GM18867 (cell line): ENCODE measurements at regions not wholly inside any gene's neighbourhood (a gene's known extent, or its start where the extent isn't known, plus 50 kb on each side); places are given as distances from the start of the nearest gene placed in this dataset.

ENCODE experiments used
- ATAC-seq: cut with Tn5 transposase; IDR thresholded peaks from one replicate; pipeline ENCODE4 v1.9.1; 2021; ENCODE audit warnings: mild to moderate bottlenecking, moderate library complexity; ENCODE audit not compliant: unreplicated experiment

DNA sequence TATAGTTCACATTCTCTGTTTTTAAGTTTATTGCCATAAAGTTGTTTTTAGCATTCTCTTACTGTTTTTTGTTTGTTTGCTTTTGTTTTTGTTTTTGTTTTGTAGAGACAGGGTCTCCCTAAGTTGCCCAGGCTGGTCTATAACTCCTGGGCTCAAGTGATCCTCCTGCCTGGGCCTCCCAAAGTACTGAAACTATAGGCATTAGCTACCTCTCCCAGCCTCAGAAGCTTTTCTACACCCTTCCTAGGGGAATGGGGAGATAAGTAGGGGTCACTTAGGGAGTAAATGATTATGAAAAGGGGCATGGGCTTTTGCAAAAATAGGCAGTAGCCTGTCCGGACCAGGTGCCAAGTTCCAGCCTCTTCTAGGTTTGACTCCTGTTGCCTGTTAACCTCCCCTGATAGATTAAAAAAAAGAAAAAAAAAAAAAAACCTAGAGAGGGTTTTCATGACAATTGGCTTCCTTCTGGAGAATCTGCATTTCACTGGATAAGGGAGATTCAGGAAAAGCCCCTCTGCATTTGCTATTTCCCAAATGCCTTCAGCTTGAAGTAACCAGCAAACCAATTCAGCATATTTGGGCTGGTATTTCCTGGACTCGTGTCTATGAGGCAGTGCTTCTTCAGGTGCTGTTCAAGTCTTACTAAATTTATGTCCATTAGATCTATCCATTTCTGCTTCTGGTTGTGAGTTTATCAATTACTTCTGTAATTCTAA lies 216.8 kb downstream of the TM9SF2 start:
- no peak for ATAC-seq

DNA sequence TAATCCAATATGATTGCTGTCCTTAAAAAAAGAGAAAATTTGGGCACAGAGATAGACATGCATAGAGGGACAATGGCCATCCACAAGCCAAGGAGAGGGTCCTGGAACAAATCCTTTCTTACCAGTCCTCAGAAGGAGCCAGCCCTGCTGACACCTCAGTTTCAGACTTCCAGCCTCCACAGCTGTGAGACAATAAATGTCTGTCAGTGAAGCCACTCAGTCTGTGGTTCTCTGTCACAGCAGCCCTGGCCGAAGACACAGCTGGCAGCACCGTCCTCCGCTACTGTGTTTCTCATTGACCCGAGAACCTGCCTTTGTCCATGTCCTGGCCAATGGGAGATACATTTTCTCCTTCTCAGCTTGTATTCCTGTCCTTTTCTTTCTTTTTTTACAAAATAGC lies 207.9 kb downstream of the TM9SF2 start:
- ATAC-seq: no peak

DNA sequence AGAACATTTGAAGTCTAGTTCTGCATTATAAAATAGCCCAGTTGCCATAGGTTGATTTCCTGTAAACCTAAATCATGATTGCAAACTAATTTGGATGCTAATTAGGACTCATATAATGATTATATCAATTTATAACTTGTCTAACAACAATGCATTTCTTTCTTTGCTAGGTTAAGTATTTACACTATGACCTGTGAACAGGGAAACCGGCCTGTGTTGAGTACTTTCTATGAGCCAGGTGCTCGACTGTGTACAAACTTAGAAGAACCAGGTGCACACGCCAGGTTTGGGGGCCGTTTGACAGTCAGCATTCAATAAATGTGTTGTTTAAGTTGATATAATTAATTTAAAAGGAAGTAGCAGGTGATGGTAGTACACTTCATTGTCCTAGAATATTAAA lies 203.1 kb downstream of the TM9SF2 start:
- ATAC-seq: no peak

DNA sequence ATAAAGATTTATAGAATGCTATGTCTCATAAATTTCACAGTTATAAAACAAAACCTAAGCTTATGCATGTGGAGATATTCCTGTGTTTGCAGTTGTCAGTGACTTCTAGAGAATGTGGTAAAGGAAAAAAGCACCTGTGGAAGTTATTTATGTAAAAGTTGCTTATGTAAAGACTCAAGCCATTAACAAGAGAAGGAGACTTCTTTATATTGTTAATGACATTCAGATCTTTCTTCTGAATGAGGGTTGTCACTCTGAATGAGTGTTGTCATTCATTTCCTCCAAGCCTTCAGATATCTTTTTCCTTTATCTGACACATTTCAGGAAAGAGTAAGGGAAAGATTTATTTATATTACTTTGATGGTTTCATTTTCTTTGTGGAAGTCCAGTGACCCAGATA lies 202.6 kb downstream of the TM9SF2 start:
- no peak for ATAC-seq

DNA sequence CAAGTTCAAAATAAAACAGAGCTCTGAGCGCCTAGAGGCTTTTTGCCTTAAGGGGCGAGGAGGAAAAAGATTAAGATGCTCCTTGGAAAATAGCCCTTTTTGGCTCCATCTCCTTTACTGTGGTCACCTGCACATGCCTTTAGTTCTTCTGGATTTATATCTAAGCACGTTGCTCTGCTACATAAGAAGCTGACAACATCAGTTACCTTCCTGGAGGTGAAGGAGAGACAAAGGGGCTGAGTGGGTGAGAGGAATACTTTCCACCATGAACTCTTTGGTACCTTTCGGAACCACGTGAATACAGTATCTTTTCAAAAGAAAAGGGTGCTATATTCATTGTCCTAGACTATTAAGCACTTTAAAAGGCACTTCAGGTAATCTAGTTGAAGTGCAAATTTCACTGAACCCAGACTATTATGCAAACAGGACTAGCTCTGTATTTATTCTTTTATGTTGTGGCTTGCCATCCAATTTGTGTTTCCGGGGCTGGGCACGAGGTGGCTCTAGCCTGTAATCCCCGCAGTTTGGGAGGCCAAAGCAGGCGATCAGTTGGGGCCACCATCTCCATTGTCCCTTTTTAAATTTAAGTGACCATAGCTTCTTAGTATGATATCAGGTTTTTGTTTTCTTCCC lies 201.5 kb downstream of the TM9SF2 start:
- ATAC-seq: no peak

DNA sequence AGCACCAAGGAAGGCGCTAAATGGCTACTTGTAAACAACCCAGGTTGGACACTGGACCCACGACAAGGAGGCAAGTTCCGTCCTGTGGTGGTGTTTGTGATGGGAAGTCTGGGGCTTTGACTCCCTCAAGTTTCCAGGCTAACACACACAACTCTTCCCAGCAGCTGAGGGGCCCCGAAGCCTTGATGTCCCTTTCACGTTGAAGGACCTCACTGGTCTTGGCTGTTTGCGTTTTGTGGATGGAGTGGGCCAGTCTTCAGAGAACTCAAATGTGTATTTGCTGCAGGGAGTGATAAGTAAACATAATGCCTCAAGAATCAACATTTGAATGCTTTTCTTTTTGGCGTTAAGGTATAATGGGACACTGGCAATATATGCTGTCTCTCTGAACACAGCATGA lies 199.2 kb downstream of the TM9SF2 start:
- no peak for ATAC-seq

DNA sequence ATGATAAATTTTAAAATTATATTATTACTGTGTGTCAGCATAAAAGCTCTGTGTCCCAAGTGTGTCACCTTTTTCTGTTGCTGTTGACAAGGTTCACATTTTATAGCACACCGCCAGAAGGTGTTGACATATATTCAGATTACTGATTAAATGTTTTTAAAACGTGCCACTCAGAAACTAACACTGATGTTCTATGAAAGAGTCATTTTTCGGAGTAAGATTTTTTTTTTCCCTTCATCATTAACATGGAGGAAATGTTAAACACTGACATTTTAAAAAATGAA lies 197.5 kb downstream of the TM9SF2 start:
- ATAC-seq: no peak

DNA sequence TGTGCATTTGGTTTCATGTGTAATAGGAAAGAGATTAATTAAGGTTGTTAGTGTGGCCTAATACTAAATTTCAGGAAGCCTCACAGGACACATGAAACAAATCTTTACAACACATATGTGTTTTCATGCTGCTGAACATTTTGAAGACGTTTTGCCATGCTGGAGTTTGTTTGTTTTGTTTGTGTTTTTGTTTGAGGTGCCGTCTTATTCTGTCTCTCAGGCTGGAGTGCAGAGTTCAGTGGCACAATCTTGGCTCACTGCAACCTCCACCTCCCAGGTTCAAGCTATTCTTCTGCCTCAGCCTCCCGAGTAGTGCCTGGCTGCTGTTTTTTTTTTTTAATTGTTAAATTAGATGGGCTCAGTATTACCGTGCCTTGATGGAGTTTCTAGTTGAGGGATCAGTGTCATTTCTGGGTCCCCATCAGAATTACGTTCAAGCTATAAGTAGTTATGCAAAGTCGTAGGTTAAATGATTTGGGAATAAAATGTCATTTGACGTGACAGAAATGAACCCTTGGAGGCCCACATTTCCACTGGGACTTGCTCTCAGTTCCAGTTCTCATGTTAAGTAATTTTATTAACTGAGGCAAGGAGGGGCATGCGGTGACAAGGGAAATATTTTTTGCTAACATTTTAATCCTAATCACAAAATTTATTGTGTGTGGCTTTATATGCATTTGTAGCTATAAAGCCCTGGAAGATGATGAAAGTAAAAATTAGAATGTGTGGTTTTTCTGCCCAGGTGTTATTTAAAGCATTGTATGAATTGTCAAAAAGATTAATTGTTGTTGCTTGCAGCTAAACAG lies 196.9 kb downstream of the TM9SF2 start:
- ATAC-seq: no peak

DNA sequence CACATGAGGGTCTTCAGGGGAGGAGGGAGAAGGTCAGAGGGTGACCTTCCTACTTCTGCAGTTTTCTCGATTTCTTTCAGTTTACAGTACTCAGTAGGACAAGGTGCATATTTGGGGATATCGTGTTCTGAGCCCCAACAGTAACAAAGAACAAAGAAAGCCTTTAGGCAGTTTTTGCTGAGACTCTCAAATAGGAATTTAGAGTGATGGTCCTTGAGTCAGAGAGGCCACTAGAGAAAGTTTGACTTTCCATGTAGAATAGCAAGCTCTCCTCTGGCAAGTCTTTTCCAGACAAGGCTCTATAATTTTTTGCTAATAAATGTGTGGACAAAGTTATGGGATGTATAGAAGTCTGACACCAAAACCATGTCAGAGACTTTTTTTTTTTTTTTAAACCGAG lies 194.6 kb downstream of the TM9SF2 start:
- no peak for ATAC-seq

DNA sequence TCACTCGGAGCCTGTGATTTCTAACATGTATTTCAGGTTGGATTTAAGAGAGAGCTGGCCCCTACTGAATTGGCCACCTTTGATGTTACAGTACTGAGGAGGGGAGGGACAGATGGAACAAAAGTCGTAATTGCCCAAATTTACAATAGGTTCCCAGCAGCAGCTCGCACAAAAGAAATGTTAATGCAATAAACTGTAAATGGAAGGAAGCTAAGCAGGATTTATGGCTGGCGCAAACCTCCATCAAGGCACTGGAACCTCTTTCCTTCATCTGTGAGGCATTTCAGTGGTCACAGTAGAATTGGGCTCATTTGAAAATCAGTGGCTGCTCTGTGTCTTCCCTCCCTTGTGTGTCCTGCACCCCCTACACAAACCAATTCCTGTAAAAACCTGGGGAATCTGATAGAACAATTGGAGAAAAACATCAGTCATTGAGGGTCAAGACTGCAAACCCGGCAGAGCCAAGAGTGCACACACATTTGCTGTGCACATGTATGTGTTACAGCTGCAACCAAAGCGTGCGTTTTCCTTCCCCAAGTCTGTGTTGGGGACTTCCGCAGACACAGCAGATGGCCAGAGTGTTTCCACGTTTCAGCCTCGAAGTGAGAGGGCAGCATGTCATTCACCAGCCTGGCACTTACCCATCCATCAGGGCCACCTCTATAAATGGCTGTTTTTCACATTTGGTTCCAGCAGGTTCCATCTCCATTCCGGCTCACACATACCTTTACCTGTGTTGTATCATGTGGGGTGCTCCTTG lies 192.8 kb downstream of the TM9SF2 start:
- ATAC-seq: no peak

DNA sequence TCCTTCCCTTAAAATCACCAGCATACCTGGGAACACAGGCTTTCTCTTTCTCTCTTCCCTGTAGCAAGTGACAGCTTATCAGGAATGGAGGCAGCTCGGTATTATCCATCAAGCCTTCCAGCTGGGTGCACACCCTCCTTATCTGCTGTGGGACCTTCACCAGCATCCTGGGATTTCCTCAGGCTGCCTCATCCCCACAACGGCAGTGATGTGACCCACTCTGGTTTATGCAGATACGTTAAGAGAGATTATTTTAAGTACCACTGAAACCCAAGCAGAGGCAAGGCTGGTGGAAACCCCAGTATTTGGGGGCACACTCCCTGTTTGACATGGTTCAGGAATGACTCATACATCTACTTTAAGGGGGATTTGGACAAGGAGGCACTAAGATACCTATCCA lies 192.1 kb downstream of the TM9SF2 start:
- ATAC-seq: no peak

DNA sequence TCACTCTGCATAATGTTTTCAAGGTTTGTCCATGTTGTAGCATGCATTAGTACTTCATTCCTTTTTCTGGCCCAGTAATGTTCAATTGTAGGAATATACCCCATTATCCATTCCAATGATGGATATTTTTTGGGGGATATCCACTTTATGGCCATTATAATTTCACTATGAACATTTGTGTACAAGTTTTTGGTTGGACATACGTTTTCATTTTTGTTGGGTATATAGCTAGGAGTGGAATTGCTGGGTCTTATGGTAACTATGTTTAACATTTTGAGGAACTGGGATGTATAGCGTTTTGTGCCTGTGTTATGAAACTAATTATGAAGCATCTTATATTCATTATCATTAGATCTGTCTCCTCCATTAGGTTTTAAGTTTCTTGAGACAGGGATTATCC lies 191.6 kb downstream of the TM9SF2 start:
- no peak for ATAC-seq

DNA sequence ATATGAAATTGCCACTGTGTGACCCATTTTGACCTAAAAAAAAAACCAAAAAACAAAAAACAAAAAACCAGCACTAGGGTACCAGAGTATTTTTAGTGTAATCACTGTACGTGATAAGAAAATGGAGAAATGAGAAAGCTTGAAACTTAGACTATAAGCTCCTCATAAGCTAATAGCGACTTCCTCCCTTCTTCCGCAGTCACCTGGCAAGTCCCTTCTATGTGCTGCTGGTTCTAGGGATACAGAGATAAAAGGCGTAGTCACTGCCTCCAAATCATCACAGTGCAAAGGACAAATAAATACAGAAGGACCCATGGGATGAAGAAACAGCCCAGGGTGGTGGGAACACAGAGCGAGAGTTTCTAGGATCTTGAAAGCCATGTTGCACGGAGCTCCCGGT lies 190.3 kb downstream of the TM9SF2 start:
- ATAC-seq: no peak

DNA sequence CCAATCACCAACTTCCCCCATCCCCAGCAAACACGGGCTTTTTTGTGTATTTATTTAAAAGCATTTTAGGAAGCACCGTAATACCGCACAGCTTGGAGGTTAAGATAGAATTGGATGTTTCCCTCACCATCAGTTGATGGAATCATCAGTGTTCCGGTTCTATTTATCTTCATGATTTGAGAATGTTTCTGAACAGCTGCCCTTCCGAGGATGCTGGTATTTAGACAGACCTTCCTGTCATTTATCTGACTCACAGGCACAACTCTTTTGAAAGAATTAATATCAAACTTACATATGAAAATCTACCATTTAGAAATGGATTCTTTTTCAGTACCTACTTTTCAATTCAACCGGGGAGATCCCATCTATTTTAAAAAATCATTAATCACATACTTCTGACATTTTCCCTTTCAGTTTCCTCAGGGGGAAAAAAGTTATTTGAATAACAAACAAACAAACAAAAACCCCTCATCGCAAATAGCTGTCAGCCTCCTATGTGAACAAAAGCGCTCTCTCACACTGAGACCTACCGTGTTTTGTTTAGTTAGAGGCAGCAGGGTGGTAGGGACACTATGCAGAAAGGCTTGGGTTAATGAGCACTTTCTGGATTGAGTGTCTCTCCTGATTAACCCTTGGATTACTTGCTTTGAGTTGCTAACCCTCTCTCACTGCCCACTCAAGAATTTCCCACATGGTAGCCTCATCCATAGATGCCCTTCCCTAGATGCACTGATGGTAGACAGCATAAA lies 189.3 kb downstream of the TM9SF2 start:
- no peak for ATAC-seq

DNA sequence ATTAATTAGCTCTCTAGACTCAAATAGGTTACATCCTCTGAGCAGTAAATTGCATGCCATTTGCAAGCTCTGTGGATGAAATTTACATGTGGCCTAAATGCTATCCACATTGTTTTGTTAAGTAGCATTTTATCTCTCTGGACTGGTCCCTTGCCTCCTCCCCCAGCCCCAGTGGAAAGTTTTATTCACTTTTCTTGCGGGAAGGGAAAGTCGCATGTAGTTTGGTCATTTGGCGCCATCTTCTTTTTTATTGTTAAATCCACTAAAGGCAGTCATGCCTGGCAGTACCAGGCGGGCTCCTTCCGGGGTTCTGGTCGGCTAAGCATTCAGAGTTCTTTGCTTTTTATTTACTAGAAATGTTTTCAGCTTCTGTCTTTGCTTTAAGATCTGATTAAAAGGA lies 188.7 kb downstream of the TM9SF2 start:
- no peak for ATAC-seq

DNA sequence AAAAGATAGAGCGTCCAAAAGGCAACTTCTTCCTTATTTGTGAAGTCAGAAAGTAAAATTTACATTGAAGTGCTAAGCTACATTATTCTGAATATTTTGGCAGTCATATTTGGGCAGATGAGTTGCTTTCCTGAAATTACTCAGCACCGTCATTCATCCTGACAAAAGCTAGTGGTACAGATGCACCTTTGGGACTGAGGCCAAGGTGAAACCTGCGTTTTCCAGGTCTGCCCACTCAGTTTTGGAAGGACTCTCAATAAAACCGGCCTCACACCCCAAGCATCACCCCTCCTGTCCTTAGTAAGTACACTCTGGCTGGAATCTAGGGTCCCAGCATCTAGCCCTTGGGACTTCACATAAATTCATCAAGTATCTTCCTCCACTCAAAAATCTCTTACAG lies 187.5 kb downstream of the TM9SF2 start:
- no peak for ATAC-seq

DNA sequence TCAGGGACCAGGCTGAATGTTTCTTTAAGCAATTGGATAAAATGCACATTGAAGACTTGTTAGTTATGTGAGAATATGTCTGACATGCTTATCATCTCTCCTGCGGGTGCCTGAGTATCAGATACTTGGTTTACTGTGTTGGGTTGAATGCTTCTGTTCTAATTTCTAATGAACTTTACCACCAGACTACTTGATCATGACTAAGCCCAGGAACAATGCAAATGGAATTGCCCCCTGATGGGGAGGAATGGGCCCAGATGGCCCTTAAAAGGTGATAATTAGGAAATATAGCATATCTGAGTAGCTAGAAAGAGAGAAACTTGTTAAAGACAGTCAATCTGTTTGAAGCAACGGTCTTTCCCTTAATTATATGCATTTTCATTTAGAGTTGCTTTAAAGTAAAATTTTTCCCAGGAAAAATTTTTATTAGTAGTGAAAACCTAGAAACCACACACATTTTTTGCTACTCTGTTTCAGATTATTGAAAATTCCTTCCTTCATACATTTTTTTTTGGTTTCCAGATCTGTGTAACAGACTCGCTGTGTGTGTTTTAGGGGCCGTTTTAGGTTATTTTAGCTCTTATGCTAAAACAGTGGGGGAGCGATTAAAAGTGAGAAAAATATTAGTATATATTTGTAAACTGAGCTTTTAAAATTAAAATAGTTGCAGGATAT lies 186.6 kb downstream of the TM9SF2 start:
- ATAC-seq: no peak

DNA sequence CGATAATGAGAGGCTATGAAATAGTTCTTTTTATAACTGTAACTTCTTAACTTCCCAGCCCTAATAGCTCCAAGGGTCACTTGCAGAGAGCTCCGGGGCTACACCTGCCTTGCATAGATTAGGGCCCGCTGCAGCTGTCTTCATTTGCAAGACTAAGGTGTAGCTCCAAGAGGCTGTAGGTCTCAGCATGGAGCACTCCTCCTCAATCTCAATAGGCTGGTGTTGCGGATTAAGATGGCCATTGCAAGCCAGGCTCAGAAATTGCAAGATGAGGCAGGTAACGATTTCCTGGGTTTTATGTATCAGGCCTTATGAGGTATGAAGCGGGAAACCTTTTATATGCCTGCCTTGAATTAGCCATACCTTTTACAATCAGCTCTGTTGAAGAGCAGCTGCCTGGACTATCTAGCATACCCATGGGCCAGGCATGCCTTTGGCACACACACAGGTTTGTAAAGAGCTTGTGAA lies 185.7 kb downstream of the TM9SF2 start:
- no peak for ATAC-seq

DNA sequence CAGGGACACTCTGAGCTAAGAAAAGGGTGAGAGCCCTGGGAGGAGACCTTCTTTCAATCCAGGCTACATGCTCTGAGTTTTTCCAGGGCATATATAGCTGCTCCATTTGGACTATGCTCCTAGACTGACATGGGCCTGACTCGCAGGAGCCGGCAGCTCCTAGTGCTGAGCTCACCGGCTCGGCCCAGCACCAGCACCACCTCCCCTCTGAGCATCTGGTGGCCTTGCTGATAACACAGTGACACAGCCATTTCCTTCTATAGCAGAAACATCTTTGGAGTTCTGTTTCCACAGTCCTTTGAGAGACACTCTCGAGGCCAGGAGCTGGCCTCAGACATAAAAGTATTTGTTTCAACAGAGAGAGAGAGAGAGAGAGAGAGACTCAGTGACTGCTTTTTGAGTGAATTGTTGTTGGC lies 184.9 kb downstream of the TM9SF2 start:
- ATAC-seq: no peak

DNA sequence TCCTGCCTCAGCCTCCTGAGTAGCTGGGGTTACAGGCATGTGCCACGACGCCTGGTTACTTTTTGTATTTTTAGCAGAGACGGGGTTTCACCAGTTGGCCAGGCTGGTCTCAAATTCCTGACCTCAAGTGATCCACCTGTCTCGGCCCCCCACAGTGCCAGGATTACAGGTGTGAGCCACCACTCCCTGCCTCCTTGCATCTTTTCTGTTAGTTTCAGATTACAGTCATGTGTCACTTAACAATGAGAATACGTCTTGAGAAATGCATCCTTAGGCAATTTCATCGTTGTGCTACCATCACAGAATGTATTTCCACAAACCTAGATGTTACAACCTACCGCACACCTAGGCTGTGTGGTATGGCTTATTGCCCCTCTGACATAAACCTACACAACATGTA lies 180.4 kb downstream of the TM9SF2 start:
- ATAC-seq: no peak
